ENCODE measurements at regions not wholly inside any gene's neighbourhood (a gene's known extent, or its start where the extent isn't known, plus 50 kb on each side); places are given as distances from the start of the nearest gene placed in this dataset.

DNA sequence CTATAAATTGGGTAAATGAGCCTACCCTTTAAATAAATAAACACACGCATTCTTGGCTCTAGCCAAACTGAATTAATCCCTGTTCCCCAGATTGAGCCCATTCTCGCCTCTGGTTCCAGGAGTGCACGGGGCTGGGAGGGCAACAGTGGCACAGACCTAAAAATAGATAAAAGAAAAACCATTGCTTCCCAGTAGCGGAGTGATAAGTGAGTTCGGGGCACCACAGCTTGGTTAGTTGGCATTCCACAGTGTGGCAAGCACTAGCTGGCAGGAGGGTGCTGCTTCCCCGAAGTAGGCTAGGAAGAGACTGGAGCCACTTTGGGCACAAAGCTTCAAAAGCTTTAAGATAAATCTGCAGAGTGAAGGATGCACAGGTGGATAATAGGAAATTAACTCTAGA, 322.2 kb upstream of the SGCD start:
- no peak for TF ChIP-seq CTCF (IDR thresholded peaks at IDR 0.05)
- H3K27ac Mint-ChIP-seq, result no peak overlapping the region
- no peaks in the 10 kb centered on the region for H3K36me3 Mint-ChIP-seq (ENCODE audit: low read depth)
- DNase-seq, result no peak
- no peak overlapping the region for H3K4me3 Mint-ChIP-seq
- no peaks in the 10 kb centered on the region for H3K4me1 Mint-ChIP-seq (ENCODE audit: low read depth)
- peaks cover 67% of the 10 kb centered on the region for H3K9me3 Mint-ChIP-seq
- H3K27me3 Mint-ChIP-seq (ENCODE audit: insufficient read depth), result no peaks in the 10 kb centered on the region; the same call in 1 of the 2 replicates

- H3K36me3 Mint-ChIP-seq (ENCODE audit: low read depth), result no peaks in the 10 kb centered on the region
- no peak for DNase-seq
- H3K27ac Mint-ChIP-seq, result no peak overlapping the region
- TF ChIP-seq CTCF (IDR thresholded peaks at IDR 0.05), result no peak
- H3K9me3 Mint-ChIP-seq, result peaks cover 59% of the 10 kb centered on the region
- H3K4me3 Mint-ChIP-seq, result no peak overlapping the region
- H3K4me1 Mint-ChIP-seq (ENCODE audit: low read depth), result no peaks in the 10 kb centered on the region
- H3K27me3 Mint-ChIP-seq (ENCODE audit: insufficient read depth), result no peaks in the 10 kb centered on the region; the same call in 1 of the 2 replicates
Observed at GRCh38 chr5:156006026-156006647, 320.8 kb upstream of the SGCD start.

GRCh38 chr5:156008844-156009243, 318.1 kb upstream of the SGCD start:
- Mint-ChIP-seq H3K36me3 (ENCODE audit: low read depth) (no peaks in the 10 kb centered on the region), H3K27me3 (ENCODE audit: insufficient read depth) (no peaks in the 10 kb centered on the region; the same call in 1 of the 2 replicates), H3K9me3 (peaks cover 66% of the 10 kb centered on the region), H3K4me1 (ENCODE audit: low read depth) (no peaks in the 10 kb centered on the region), H3K4me3 (no peak overlapping the region), H3K27ac (no peak overlapping the region)
- no peak for TF ChIP-seq CTCF (IDR thresholded peaks at IDR 0.05)
- no peak for DNase-seq

DNA sequence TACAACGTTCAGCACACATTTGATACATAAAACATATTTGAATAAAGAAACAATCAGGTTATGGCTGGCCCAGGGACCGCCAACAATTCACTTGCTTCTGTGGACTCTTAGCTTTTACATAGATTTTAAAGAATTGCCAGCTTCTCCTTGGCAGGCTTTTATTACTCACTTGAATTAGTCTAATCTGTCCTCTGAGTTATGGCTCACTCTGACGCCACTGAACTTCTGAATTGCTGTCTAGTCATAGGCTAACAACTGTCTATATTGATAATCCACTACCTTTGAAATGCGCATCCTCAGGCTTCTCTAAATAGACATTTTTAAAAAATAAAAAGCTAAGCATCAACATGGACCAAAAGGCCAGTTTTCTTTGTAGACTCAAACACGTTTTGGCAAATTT, 317.4 kb upstream of the SGCD start:
- Mint-ChIP-seq H3K27me3 (ENCODE audit: insufficient read depth) (no peaks in the 10 kb centered on the region; the same call in 1 of the 2 replicates), H3K9me3 (peaks cover 62% of the 10 kb centered on the region), H3K4me1 (ENCODE audit: low read depth) (no peaks in the 10 kb centered on the region), H3K4me3 (no peak overlapping the region), H3K27ac (no peak overlapping the region), H3K36me3 (ENCODE audit: low read depth) (no peaks in the 10 kb centered on the region)
- DNase-seq, result no peak
- TF ChIP-seq CTCF (IDR thresholded peaks at IDR 0.05), result no peak

DNA sequence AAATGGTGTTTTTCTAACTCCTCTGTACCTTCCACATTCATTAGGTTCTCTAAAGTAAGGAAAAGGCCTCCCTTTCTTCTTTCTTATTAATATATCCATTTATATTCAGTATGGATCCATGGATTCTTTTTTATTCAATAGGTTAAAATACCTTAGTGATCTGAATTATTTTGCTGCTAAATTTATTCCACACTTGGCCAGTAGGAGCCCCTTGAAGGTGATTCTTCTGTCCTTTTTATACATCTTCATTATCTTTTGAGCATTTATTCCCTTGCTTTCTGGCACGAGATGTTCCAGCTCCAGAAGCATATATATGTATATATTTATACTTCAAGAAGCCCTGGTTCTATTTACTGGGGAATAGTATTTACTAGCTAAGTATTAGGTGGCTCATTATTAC, 311.8 kb upstream of the SGCD start:
- no peak for TF ChIP-seq CTCF (IDR thresholded peaks at IDR 0.05)
- H3K9me3 Mint-ChIP-seq, result peaks cover 22% of the 10 kb centered on the region
- H3K27ac Mint-ChIP-seq, result no peak overlapping the region
- no peak overlapping the region for H3K4me3 Mint-ChIP-seq
- H3K27me3 Mint-ChIP-seq (ENCODE audit: insufficient read depth), result no peaks in the 10 kb centered on the region
- no peak for DNase-seq
- no peaks in the 10 kb centered on the region for H3K36me3 Mint-ChIP-seq (ENCODE audit: low read depth)
- no peaks in the 10 kb centered on the region for H3K4me1 Mint-ChIP-seq (ENCODE audit: low read depth)

DNA sequence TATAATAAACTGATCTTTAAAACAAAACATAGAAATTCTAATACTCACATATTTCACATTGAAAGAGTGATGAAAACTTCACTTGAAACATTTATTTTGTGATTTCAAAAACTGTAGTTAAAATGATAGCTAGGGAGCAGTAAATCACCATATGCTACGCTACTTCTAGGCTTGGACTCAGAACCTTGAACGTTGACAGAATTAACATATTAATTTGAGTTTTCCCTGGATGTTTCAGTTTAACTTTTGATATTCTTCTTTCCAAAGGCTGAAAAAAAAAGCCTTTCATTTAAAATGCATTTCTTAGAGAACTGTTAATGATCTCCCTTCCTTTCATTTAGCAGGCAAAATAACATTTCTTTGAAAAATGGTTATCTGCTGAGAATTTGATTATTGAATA, 307.8 kb upstream of the SGCD start:
- no peak for TF ChIP-seq CTCF (IDR thresholded peaks at IDR 0.05)
- Mint-ChIP-seq H3K4me1 (ENCODE audit: low read depth) (no peaks in the 10 kb centered on the region), H3K27me3 (ENCODE audit: insufficient read depth) (no peaks in the 10 kb centered on the region), H3K9me3 (peaks cover 23% of the 10 kb centered on the region), H3K36me3 (ENCODE audit: low read depth) (no peaks in the 10 kb centered on the region), H3K27ac (no peak overlapping the region), H3K4me3 (no peak overlapping the region)
- no peak for DNase-seq
